ENCODE measurements at regions not wholly inside any gene's neighbourhood (a gene's known extent, or its start where the extent isn't known, plus 50 kb on each side); places are given as distances from the start of the nearest gene placed in this dataset.
"Not testable (repeated sequence)": the region's sequence is repeated elsewhere in the genome, so short reads cannot be mapped to it uniquely, and the experiment has no call there.

DNA sequence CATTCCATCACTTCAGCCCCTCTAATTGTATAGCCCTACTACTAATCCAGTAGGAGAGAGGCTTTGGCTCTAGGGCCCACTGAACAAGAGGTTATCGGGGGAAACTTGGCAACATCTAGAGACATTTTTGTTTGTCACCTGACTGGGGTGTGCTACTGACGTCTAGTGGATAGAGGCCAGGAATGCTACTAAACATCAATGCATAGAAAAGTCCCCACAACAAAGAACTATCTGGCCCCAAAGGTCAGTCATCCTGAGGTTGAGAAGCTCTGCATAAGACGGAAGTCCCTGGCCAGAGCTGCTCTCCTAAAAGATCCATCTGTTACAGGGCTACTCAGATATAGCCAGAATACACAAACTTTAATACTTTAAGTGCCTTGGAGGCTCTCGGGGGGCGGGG, 570.6 kb upstream of the KLF4 start:
- in situ Hi-C loops (cut with HindIII; ENCODE audit: low sequenced_read_pairs) = no loop called here

GRCh38 chr9:108058135-108058814, 568.7 kb upstream of the KLF4 start:
- in situ Hi-C loops (cut with HindIII; ENCODE audit: low sequenced_read_pairs) = no loop called here

- in situ Hi-C loops (cut with HindIII; ENCODE audit: low sequenced_read_pairs) = no loop called here
Observed at GRCh38 chr9:108057421-108058134, 568.0 kb upstream of the KLF4 start.

- in situ Hi-C loops (cut with HindIII; ENCODE audit: low sequenced_read_pairs) = no loop called here
Observed at GRCh38 chr9:108056805-108057386, 567.3 kb upstream of the KLF4 start.

GRCh38 chr9:108056084-108056804, 566.7 kb upstream of the KLF4 start:
- in situ Hi-C loops (cut with HindIII; ENCODE audit: low sequenced_read_pairs) = no loop called here

DNA sequence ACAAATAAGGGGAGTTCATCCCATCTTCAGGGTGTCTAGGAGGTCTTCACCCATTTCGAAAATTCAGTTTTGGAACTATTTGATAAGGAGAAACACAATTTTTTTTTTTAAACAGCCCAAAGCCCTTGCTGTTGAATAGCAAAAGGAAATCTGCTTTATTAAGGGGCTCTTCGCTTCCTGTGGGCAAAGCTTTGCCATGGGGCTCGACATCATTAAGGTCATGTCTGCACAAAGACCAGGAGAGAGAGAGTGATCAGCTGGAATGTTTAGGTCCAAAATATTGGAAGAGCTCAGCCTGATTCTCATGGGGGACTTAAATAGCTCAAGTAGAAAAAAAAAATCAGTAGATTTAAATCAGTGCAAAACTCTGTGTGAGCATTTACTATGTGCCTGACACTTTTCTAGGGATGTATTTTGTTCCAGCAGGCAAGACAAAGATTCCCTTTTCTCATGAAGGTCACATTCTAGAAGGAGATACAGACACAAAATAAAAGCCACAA, 564.6 kb upstream of the KLF4 start:
- in situ Hi-C loops (cut with HindIII; ENCODE audit: low sequenced_read_pairs) = no loop called here

DNA sequence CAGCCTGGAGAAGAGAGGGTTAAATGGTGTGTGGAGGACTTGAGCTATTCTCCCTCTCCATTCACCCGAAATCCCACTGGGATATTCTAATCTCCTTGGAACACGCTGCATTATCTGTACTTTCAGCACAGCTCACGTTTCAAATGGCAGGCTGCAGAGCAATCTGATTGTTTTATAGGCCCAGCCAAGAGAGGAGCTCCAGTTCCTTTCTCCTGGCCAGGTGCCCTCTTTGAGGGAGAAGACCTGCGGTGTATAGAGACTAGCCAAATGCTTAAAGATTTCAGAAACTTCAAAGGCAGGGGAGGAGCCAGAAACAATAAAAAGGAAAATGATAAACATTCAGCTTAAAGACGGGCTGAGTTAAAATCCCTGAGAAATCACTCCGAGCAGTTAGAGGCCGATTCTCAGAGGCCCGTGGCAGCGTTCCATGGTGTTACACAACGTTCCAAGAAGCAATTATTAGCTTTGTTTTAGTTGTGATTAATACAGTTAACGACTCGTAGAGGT, 564.0 kb upstream of the KLF4 start:
- in situ Hi-C loops (cut with HindIII; ENCODE audit: low sequenced_read_pairs) = no loop called here

DNA sequence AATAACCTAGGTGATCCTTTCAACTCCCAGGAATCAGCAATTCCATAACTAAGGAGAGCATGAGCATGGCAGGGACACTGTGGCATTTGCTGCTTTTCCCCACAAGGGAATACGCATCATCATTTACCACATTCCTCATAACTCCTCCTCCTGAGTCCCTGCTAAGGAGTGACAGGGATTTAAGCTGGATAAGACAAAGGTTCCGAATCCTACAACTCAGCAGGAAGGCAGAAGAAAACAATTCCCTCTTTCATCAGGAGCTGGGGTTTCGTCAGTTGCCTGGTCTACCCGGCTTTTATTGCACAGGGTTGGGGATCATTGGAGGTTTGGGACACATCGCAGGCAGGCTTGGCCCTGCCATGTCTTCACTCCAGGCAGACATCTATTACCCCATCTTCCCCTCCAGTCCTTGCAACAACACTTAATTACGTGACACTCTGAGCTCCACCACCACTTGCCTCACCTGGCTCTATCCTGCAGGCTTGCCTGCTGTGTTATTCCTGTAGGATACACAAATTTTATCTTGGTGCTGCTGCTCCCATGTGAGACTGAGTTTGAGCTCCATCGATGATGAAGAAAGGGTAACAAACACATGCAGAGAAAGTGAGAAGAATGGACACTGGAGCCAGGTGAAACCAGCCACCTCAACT, 563.0 kb upstream of the KLF4 start:
- in situ Hi-C loops (cut with HindIII; ENCODE audit: low sequenced_read_pairs) = no loop called here

- in situ Hi-C loops (cut with HindIII; ENCODE audit: low sequenced_read_pairs) = no loop called here
Observed at GRCh38 chr9:108050894-108051293, 561.3 kb upstream of the KLF4 start.

GRCh38 chr9:108049671-108050494, 560.3 kb upstream of the KLF4 start:
- in situ Hi-C loops (cut with HindIII; ENCODE audit: low sequenced_read_pairs) = no loop called here

- in situ Hi-C loops (cut with HindIII; ENCODE audit: low sequenced_read_pairs) = no loop called here
Observed at GRCh38 chr9:108049026-108049607, 559.5 kb upstream of the KLF4 start.

DNA sequence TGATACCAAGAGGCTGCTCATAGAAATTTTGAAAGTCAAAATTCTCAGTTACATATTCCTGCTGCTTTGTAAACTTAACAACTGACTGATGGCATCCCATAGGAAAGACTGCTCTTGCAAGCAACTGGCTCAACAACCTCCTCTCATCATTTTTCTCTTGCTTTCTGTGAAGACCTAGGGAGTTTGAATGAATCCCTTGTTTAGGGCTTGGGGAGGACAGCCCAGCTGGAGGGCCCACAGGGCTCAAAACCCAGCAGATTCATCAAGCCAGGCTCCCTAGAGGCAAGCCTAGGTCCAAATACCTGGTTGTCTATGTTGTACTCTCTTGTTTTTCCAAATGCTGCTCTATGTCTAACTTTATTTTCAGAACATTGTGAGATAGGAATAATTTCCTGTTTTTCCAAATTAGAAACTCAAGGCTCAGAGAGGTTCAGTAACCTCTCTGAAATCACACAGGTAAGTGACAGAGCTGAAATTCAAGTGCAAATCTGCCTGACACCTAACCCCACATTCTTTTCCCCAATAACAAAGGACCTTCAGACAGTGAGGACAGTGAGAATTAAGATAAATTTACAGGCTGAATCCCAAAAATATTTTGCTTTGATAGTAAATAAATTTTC, 558.9 kb upstream of the KLF4 start:
- in situ Hi-C loops (cut with HindIII; ENCODE audit: low sequenced_read_pairs) = no loop called here

GRCh38 chr9:108047777-108048176, 558.2 kb upstream of the KLF4 start:
- in situ Hi-C loops (cut with HindIII; ENCODE audit: low sequenced_read_pairs) = not testable (repeated sequence)

- in situ Hi-C loops (cut with HindIII; ENCODE audit: low sequenced_read_pairs) = no loop called here
Observed at GRCh38 chr9:108047264-108047663, 557.7 kb upstream of the KLF4 start.

DNA sequence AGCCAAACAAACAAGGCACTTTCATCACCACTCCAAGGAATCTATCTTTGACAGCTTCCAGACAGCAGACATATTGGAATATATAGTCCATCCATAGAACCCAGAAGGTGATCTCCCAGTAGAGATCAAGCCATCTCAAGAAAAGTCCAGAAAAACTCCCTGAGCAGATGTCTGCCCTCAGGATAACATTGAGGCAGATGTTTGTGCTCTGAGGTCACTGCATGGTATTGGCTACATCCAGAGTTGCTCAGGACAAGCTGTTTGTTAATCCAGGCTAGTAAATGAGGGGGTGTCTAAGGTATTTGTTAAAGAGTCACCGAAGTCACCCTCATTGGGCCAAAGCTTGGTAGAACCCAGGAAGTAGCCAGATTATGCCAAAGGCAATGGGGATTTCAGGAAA, 556.3 kb upstream of the KLF4 start:
- in situ Hi-C loops (cut with HindIII; ENCODE audit: low sequenced_read_pairs) = no loop called here

DNA sequence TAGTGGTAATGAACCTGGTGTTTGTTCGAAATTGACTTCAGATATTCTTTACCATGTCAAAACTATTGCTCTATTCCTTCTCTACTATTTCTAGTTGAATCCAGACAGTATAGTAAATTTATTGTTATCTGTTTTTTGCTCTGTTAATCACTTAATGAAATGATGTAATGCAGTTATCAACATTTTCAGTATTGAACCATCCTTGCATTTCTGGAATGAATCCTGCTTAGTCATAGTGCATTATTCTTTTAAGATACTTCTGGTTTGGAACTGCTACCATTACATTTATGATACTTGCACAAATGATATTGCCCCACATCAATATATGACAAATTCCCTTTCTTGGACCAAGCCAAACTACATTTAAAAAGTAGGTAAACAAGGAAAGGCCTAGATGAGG, 554.0 kb upstream of the KLF4 start:
- in situ Hi-C loops (cut with HindIII; ENCODE audit: low sequenced_read_pairs) = no loop called here

DNA sequence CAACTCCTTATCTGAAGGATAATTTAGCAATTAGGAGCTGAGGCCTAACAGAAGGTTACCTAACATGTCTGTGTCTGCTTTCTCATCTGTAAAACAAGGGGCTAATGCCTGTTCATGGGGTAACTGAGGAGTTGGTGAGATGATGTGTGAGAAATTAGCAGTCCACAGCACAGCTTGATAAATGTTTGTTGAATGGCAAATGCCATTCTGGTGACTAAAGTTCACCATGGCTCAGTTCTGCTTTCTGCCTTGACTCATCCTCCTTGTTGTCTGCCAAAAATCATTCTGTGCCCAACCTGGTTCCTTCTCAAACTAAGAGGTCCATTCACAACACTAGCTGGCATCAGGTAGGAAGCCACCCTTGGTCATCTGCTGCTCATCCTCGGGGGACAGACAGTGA, 552.0 kb upstream of the KLF4 start:
- in situ Hi-C loops (cut with HindIII; ENCODE audit: low sequenced_read_pairs) = no loop called here

GRCh38 chr9:108040783-108041182, 551.2 kb upstream of the KLF4 start:
- in situ Hi-C loops (cut with HindIII; ENCODE audit: low sequenced_read_pairs) = no loop called here

- in situ Hi-C loops (cut with HindIII; ENCODE audit: low sequenced_read_pairs) = no loop called here
Observed at GRCh38 chr9:108039493-108039892, 549.9 kb upstream of the KLF4 start.
